ENCODE measurements at regions not wholly inside any gene's neighbourhood (a gene's known extent, or its start where the extent isn't known, plus 50 kb on each side); places are given as distances from the start of the nearest gene placed in this dataset.
A peak's percentile ranks its signal among the peaks of the same experiment; 100 is the strongest.

DNA sequence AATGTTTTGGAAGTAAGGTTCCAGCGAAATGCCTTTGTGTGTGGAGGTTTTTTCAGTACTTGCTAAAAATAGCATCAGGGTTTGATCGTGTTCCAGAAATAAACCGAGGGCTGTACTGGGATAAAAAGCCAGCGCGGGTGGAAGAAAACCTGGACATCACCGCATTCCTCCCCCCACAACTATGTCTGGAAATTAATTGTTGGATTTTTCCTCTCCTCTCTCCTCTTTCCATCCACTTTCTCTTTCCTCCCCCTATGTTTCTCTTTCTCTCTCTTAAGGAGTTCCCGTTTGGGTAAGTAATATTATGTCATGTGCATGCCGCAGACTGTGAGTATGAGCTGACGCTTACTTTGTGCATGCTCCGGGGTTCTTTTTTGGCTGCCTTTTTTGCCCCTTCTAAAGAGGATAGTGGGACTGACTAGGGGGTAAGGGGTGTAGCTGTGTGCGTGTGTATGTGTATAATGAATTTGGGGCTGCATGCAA lies 104.2 kb upstream of the HSD17B12 start:
- no peak for DNase-seq

DNA sequence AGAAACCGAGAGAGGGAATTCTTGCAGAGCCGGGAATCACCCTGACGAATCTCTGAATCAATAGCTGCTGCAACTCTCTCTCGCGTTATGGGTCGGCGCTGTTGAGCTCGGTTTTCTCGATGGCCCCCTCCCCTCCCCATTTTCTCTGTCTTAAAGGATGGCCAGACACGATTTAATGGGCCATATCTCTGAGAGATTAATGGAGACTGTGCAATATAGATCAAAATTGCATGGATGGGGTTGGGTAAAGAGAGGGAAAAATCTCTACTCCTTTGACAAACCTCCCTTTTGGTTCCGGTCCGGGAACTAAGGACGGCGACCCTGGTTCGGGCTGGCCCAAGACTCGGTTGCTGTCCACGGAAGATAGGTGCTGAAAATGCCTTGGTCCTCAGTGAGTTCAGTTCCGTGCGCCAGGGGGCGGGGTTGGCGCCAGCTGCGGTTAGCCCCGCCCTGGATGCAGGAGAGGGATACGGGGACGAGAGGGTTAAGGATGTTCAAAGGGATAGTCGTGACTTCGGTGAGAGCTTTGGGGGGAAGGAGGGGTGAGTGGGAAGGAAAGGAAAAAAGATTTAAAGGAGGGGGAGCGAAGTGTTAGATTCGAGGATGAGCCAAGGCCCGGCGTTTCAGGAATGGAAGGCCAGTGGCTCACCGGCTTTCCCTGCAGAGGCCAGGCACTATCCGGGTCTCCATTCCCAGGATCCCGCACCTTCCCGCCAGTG lies 103.6 kb upstream of the HSD17B12 start:
- peak; percentile 59 for DNase-seq

DNA sequence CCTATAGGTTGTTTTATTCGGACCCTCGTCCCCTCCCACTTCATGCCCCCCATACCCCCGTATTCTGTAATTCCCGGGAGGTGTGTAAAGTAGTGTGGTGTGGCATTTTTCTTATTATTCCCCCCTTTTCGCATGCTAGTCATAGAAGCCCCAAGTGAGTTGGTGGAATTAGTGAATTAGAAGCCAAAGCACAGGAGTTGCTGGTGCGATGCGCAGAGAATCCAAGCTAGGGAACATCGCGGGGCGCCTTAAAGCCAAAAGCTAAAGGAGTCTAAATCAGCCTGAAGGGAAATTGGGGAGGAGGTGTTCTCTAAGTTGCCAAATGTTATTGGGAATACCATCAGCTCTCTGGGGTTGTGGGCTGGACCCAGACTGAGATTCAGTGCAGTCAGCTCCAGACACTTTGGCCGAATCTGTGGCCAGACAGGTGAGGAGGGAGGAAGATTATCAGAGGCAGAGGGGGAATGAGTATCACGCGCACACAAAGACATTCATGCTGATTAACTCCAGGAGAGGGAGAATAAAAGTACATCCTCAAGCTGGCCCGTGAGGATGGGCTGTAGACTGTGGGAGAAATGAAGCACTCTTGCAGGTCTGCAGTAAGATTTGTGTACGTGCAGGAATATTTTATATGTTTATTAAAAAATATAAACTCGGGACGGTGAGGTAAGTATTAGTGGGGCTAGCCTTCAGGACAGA lies 102.8 kb upstream of the HSD17B12 start:
- DNase-seq, result no peak

DNA sequence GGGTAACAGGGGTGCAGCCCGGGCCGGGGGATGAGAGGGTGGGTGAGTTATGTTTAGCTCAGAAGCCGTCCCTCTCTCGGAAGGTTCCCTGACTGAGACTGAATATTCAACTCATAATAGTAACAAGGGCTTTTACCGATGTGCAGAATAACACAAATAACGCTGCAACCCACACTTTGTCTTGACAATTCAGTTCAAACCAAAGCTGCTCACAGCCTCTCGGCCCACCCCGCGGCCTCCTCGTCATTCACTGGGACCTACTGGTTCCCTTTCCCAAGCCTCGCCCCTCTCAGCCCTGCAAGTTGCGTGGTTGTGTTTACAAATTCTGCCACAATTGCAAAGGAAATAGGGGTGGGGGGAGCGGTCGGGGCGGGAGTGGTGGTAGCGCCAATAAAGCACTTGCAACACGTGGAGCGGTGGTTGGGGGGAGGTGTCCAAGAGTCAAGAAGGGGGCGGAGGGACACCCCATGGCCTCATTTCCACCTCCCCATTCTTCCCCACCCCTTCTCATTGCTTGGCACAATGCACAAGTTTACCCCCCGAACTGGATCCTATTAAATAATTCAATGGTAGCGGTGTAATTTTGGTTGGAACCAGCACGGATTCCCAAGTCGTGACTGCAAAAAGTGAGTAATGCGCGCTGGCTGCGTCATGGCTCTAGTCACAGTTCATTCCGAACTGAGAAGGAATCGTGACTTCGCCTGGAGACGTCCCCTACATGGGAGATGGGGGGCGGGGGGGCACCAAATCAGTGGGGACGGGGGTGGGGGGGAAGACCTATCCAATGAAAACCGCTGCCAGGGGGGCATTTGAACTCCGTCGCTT lies 102.0 kb upstream of the HSD17B12 start:
- no peak for DNase-seq

DNA sequence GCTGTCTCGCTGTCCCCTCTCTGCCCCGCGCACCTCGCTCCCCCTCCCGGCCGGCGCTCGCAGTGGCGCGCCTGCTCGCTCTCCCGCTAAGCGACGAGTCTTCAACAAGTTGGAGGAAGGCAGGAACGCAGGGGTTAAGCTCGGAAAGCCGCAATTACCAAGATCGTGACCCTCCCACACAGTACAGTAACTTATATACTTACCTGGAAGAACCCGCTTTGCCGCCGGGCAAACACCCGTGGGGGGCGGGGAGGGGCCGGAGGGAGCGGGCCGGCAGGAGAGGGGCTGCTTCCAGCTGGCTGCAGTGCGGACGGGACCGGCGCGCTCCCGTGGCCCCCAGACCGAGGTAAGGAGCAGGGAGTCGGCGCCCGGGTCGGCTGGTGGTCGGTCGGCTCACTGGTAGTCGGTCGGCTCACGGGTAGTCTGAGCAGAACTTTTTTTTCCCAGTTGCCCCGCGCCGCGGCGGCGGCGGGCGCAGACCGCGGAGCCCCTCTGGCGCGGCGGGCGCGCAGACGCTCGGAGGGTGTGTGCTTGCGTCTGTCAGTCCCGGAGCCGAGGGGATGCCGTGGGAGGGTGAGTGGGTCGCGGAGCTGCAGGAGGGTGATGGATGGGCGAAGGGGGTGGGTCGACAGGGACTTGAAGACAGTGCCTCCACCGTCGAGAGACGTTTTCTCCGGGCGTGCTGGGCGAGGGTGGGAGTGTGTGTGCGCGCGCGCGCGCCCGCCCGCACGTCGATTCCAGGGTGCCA lies 101.2 kb upstream of the HSD17B12 start:
- DNase-seq, result no peak

DNA sequence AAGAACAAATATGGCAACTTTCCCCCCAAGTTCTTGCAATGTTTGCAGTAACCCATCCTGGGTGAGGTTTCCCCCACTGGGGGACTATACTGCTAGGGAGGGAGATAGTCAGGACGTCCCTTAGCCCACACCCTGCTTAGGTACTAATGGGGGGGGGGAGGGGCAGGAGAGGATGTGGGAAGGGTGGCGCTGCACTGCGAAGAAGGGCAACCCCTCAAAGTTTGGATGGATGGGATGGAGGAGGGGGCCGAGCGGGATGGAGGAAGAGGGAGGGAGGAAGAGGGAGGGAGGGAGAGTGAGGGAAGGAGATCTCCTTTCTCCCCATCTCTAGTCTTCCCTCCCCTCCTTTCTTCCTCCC lies 100.6 kb upstream of the HSD17B12 start:
- no peak for DNase-seq

DNA sequence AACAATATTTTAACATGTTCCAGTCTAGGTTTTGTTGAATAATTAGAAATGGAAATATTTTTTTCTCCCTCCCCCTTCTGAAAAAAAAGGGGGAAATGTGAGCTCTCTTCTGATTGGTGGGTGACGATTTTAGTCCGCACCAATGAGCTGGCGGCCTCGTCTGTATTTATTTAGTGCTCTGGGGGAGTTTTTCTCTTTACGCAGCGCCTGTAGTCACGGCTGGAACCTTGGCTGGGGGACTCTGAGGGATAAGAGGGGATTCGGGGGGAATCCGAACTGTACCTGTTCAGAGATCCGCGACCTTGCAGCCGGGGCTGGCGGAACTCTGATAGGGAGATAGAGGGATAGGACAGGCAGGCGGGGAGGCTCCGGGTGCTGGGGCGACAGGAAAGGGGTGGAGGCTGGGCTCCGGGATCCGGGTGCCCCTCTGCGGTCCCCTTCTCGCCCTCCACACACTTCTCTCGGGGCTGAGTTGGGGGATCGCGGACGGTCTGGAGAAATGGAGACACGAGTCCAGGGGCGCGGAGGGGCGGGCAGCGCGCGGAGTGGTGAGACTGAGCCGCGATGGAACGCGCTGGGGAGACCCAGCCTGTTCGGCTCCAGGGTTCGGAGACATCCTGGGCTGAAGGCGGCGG lies 99.7 kb upstream of the HSD17B12 start:
- no peak for DNase-seq

DNA sequence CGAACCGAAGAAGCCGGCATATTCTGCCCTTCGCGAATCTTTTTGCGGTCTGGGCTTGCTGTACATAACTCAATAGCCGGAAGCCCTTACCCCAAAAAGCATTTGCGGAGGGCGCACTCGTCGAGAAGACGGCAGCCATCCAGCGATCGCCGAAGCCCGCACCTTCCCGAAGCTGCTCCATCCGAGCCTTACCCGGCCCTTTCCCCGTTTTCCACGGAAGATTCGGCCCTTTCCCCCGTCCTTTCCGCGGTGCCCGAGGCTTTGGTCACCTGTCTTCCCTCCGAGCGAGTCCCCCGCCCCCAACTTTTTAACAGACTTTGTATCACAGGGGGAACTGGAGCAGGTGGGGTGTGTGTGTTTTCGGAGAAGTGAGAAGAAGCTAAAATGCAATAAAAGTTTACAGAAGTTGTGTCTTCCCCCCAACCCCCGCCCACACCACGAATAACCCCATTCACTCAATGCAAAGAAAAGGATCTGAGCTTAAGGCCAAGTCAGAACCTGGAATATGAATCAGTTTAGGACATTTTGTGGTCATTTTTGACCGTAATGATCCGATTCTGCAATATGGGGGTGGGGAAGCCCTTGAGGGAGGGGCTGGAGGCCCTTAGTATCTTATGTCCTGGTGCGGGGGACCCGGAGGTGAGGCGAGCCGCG lies 99.0 kb upstream of the HSD17B12 start:
- no peak for DNase-seq

DNA sequence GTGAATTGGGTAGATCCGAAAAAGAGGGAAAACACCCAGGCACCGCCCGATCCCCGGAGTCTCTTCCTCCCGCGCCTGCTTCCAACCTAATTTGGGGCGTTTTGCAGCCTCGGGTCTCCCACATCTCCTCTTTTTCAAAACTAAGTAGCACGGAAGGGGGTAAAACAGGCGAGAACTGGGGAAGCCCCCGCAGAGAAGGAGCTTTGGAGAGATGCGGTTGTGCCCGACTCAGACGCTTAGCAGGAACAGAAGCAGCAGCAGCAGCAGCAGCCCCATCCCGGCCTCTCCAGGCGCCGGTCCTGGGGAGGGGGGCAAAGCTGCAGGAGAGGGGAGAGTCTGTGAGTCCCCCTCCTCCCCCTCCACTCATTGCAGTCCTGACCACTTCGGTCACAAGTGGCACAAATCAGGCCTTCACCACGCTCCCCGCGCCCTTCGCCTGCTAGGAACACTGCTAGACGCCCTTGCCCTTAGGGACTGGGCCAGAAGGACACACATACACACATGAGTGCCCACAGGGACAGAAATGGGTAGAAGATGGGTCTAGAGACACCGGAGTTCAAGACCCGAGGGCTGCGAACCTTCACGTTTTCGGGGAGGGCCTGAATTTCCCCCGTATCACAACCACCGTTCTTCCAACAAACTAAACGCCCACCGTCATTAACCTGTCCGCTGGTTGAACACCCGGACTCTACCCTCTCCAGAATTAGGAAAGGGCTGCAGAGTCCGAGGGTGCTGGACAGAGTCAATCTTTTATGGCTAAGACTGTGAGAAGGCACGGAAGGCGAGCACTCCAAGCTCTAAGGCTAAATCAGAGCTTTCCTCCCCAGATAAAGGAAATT lies 98.3 kb upstream of the HSD17B12 start:
- no peak for DNase-seq

DNA sequence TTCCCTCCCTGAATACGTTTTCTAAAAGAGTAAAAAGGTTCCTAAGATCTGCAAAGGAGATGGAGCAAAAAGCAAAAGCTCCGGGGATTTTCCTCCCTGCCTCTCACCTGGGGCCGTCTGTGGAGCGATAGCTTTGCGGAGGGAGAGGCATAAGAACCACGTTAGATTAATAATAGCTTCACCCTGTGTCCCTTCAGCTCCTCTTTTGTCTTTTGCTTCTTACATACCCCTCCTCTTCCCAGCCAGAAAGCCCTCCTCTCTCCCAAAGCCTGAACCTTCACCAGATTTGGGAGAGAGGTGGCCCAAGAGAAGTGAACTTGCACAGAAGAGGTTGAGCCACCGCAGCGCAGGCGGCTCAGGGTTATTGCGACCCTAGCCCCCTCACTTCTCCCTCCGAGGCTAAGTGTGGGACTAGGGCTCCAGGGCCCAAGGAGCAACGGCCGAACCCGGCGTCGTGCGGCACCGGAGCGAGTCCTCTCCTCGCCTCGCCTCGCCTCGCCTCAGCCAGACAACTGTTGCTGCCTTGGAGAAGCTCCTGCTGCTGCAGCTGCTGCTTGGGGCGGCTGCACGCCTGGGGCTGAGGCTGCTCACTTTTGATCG lies 97.6 kb upstream of the HSD17B12 start:
- DNase-seq, result no peak

DNA sequence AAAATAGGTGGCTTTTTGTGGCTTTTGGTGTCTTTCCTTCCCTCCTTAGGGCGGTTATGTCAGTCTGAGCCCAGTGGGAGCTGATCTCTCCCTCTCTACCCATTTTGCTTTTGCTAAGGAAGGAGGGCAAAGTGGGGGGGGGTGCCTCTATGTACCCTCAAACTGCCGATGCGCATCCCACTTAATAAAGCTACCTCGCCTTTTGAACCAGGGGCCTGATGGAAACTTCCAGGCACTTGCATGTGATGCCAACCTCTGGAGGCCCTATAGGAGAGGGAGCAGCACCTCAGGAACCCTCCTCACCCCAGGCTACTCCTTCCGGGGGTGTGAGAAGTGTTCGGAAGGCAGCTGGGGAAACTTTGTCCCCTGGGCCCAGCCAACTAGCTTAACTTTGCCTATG lies 97.0 kb upstream of the HSD17B12 start:
- DNase-seq, result no peak

DNA sequence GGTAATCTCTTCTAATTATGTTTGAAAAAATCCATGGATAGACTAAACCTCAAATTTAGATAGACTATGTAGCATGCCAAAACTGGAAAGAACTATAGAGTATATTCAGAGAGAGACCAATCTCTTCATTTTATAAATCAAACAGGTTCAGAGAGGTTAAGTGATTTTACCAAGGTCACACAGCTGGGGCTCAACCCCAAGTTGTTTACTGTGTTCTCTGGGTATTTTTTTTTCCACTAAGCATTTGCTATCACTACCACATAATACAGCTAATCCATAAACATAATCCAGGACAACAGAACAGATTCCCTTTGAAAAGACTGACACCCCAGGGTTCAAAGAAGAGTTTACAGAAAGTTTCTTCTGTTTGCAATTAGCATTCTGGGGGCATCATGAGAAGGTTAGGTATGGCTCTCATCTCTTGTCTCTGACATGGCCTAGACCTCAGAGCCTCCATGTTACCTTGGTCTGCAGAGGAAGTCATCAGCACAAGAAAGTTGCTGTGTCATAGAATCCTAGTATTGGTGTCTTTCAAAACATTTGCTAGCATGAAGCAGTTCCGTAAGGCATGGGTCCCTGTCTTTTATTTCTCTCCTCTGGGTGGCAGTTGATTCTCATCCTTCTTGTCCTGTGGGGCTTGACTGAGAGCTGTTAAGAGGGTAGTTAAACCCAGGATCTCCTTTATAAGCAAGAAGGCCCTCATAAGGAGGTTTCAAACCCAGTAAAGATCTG lies 94.5 kb upstream of the HSD17B12 start:
- DNase-seq, result no peak

DNA sequence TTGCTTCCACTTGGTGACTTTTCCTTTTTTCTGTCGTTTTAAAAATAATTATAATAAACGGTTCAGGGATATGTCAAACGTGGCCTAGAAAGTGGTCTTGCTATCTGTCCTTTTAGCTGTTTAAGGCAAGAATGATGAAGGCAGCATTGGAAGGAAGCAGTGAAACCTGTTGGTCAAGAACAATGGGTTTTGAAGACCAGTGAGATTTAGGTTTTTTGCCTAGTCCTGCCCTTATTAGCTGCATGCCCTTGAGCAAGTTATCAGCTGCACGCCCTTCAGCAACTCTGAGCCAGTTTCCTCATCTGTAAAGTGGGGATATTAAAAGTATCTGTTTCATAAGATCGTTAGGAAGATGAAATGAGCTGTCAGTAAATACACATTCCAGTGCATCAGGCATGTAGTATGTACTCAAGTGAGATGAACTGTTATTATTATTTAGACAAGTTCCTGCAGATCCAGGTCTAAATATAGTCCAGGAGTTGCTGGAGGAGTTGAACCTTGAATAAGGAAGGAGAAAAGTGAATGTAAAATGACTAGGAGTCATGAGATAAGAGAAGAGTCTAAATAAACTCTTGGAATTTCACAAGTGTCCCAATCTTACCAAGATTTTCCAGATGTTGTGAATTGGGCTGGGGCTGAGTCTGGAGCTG lies 90.8 kb upstream of the HSD17B12 start:
- no peak for DNase-seq

DNA sequence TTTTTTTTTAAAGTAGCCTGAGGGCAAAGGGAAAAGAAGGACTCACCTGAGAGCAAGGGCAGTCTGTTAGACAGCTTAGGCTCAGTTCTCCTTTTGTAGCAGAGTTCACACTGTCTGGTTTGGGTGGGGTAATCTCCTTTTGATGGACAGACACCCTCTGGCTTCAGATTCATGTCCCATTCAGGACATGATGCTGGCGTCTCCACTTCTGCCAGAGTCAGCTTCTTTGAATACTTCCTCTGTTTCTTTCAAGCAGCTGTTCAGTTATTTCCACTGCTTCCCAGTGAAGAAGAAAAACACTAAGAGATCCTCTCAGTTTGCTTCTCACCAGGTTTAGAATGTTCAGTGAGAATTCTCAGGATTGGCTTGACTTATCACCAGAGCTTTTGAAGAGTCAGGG lies 79.0 kb upstream of the HSD17B12 start:
- DNase-seq, result no peak

DNA sequence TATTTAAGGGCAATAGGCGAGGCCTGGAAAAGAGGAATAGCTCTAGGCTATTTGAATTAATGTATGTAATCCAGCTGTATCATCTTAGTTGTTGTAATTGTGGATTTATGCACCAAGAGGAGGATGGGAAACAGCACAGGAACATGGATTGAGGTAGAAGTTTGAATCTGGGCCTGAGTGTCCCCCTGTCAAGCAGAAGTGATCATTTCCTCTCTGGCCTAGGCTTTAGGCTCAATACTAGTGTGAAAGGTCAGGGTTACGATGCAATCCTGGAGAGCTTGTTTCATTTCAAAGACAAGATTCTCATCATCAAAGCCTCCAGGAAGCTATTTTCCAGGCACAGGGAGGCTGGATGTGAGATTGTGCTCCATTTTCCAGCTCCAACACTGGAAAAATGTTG lies 77.9 kb upstream of the HSD17B12 start:
- DNase-seq, result no peak

DNA sequence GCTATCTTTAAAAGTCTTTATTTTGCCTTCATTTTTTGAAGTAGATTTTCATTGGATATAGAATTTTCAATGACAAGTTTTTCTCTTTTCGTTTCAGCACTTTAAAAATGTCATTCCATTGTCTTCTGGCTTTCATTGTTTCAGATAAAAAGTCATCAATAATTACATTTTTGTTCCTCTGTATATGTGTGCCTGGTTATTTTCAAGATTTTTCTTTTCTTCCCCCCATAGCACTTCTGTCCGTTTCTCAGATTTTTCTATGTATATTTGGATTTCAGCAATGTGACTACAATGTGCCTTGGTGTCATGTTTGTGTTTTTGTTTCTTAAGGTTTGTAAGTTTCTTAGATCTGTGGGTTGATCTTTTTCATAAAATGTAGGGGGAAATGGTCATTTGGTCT lies 66.3 kb upstream of the HSD17B12 start:
- DNase-seq, result no peak

DNA sequence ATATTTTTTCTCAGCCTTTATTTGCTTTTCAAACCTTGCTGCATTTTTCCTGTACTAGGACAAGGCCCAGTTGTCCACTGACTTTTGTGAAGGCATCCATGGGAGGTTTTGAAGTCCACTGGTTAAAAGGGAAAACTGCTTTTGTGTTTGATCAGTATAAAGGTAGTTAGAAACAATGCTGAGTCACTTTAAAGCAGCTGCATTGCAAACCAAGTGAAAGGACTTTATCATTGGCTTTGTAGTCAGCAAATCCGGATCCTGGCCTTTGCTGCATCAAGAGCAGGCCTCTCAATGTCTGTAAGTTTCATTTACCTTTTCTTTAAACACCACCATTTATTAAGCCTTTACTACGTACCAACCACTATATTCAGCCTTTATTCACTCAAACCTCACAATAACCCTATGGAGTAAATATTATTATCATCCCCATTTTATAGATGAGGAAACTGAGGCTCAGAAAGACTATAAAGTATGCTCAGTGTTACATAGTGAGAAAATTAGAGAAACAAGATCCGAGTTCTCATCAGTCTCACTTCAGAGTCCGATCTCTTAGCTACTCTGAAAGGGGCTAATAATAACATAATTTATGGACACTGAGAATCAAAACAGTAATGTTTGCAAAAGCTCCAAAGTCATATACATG lies 60.6 kb upstream of the HSD17B12 start:
- no peak for DNase-seq

DNA sequence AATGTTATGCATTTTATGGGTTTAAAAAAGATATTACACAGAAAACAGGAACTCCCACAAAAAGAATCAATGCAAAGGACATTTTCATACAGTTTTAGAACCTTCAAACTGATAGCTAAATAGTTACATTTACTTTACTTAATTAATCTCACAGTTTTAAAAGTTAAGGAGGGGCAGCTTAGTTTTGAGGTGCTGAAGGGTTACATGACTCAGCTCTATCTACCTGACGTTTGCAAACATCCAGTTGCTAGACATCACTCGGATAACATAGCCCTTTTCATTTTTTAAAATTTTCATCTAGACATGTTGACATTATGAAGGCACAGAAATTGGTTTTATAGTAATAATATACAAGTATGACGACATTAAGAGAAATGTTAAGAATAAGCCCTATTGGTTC lies 53.7 kb upstream of the HSD17B12 start:
- DNase-seq, result no peak
